DMS153 treated with DMSO at 0.1 percent for 48 hours (cell line): ENCODE measurements at regions not wholly inside any gene's neighbourhood (a gene's known extent, or its start where the extent isn't known, plus 50 kb on each side); places are given as distances from the start of the nearest gene placed in this dataset.
"Not testable (repeated sequence)": the region's sequence is repeated elsewhere in the genome, so short reads cannot be mapped to it uniquely, and the experiment has no call there.

Source experiments
- DNase-seq: peaks from one replicate; lab custom pipeline; 2025; ENCODE audit not compliant: unreplicated experiment; lab: John Stamatoyannopoulos, UW

DNA sequence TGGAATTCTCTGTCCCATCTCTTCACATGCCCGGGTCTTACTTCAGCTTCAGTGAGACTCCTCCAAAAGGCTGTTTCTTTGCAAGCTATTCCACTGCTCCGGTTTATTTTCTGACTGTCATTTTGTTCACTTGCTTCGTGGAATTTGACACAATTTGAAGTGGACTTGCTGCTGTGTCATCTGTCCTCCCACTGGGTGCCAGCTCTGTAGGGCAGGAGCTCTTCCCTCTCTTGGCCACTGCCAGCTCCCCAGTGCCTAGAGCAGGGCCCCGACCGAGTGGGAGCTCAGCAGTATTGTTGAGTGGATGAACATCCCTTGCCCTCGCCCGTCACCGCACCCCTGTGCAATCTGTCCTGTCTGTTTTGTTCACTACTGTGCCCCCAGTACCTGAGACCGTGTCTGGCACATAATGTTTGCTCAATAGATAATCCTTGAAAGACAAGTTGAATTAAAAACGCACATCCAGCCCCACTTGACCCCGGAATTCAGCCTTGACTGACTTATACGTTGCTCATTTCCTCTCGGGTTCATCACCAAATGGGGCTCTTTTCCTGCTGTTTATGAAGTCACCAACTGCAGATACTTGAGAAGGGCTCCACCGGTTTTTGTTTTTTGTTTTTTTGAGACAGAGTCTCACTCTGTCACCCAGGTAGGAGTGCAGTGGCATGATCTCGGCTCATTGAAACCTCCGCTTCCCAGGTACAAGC lies 170.3 kb upstream of the KCNG1 start:
- no peak for DNase-seq

DNA sequence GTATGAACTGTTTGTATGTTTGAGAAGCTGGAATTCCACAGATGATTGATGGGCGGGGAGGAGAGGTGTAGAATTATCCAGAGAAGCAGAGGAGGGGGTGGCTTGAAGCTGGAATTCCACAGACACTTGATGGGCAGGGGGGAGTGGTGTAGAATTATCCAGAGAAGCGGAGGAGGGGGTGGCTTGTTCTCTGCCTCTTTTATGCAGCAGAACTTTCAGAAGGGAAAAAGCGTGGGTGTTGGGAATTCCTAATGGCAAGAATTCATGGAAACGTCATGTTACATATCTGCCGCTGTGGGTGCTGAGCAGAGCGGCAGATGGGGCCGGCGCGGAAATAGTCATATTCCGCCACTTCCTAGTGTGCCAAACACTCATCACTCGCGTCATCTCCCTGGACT lies 167.9 kb upstream of the KCNG1 start:
- no peak for DNase-seq

DNA sequence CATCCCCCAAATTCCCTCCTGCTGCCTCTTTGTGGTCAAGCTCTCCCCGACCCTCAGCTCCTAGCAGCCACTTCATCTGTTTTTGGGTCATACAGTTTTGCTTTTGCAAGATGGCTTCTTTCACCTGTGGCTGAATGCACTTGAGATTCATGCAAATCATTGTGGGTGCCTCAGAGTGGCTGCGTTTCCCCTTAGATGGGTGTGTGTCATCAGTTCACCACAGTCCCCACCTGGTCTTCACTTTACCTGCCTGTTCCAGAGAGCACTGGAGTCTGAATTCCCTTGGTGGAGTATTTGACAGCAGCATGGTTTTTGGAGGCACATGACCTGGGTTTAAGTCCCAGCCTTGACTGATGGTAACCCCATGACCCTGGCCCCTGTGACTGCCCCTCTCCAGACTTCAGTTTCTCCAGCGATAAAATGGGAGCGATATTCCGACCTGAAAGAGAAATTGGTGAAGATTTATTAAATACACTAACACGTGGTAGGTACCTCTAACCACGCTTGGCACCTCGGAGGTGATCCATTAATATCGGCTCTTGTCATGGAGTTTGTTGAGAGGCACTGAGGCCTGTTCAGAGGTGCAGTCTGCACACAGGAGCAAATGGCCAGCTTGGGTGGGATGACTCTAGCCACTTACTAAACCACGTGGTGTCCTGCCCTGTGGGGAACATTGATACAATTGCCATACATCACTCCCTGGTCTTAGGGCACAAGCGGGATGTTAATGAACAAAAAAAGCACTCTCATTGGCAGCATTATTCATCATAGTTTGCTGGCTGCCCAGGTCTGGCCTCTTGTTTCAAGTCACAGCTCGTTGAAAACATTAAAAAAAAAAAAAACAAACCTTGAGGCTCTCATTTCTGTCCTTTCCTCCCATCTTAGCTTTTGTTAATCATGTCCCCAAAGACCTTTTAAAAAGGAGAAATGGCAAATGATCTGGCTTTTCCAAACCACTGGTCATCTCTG lies 167.2 kb upstream of the KCNG1 start:
- DNase-seq: no peak

DNA sequence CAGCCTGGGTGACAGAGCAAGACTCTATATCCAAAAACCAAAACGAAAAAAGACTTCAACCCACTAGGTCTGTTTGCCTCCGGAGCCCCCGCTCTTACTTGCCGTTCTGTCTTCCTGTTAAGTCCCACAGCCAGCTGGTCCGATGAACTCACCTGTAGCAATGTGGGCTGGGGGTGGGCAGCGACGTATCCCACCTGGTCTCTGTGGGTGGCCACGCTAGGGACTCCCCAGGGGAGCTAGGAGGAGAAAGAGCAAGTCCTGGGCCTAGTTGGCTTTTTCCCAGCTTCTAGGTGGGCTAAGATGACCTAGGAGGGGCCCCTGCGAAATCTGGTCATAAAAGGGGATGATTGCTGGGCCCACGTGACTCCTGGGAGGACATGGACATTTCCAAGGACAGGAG lies 166.0 kb upstream of the KCNG1 start:
- DNase-seq: no peak

DNA sequence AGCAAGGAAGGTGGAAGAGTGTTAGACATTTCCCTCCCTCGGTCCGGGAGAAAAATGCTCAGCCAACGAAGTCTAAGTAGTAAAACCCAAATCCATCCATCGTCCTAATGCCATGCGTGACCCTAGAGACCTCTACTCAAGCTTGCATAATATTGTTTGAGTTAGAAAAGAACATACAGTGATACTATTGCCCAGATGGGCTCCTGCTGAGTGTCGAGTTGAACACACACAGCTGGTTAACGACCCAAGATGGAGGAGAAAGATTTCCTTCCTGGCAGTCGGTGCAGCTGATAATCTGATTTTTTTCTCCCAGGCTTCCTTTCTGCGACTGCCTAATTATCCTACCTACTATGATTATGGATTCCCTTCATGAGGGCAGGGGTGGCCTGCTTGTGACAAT lies 164.4 kb upstream of the KCNG1 start:
- no peak for DNase-seq

DNA sequence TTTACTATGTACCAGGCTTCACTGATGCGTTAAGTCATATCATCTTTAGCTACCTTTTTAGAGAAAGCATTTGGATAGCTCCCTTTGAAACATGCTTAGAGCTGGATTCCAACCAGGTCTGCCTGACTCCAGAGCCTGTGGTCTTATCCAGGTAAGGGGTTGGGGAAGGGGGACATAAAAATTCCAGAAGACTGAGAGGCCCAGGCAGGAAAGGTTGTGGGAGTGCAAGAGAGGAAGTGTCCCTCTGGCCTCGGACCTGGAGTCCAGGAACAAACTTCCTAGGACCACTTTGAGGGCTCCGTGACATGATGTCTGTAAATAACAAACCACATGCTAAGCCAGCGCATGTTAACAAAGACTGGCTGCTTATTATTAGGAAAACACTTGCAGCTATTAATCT lies 163.0 kb upstream of the KCNG1 start:
- no peak for DNase-seq

DNA sequence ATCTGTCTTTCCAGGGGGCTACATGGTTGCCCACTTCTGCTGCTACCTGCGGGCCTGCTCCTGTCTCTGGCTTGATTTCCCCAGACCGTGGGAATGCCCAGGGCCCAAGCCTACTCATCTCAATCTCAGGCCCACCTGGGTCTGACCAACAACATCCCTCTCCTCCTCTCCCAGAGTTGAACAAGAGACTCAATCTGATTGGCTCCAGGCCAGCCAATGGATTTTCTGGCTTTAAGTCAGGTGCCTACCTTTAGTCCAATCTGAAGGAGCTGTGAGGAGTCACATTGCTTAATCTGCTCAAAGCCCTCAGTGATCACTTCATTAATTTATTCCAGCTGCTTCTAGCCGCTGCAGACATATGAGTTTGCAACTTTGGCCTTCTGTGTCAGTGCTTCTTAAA lies 162.4 kb upstream of the KCNG1 start:
- DNase-seq: no peak

DNA sequence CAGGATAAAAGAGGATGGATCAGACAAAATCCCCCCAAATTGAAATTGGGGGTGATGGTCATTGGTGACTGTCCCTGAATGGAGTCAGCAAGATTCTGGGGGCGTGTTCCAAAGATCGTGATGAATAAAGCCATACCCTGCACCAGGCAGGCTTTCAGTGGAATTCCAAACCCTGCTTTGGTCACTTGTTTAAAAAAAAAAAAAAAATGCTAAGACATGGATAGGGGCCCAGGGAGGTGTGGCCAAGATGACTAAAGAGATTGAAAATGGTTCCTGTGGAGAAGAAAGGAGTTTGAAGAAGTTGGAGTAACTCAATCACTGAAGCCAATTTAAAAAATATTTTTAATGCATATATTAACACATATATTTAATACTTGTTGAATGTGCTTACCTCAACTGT lies 161.4 kb upstream of the KCNG1 start:
- no peak for DNase-seq

DNA sequence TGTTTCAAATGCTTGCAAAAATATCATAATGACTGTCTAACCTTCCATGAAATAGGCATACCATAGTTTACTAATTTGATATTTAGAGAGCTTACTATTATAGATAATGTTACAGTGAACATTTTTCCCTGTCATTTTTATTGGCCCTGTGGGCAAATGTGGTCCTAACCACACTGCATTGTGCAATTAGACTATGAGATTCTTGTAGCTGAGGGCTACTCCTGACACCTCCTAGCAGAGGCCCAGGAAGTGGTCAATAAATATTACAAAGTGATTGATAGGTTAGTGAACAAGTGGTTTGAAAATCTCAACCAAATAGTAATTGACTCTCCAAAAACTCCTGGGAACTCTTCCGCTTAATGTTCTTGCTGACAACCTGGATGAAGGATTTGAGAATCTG lies 160.5 kb upstream of the KCNG1 start:
- DNase-seq: no peak

DNA sequence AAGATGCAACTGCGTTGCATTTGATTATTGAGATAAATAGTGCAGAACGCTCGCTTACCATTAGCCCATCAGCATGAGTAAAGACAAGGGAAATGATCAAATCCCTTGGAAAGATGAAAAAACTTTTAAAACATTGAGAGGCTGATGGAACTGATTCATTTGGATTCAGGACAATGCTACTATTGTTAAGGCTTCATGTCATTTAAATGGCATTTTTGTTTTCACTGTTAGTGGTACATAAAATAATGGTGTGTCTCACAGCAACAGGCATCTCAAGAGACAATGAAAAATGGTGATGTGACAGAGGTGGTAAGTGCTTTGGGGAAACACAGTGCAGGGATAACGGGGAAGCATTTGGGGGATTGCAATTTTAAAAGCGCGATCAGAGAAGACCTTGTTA lies 159.7 kb upstream of the KCNG1 start:
- DNase-seq: no peak

DNA sequence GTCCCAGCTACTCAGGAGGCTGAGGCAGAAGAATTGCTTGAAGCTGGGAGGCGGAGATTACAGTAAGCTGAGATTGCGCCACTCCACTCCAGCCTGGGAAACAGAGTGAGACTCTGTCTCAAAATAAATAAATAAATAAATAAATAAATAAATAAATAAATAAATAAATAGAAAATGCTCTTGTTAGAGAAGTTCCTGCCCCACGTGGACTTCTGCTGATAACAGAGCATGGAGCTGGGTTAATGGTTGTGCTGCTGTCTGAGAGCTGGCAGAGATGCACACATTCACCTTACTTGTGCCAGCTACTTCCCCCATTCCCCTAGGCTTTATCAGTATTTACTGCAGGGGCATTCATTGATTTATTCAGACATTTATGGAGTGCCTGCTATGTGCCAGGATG lies 155.2 kb upstream of the KCNG1 start:
- no peak for DNase-seq

DNA sequence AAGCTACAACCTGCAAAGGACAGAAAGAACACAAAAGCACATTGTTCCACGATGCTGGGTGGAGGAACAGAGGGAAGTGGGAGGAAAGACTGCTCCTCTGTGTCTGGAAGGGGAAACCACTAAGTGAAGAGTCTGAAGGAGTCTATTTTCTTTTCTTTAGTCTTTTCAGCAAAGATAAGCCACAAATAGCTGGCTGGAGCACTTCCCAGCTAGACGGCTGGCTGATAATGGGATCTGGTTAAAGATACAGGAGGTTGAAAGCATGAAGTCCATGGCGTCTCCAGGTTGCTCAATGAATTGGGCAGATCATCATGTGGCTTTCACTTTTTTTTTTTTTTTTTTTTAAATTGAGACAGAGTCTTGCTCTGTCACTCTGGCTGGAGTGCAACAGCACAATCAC lies 154.0 kb upstream of the KCNG1 start:
- DNase-seq: no peak

DNA sequence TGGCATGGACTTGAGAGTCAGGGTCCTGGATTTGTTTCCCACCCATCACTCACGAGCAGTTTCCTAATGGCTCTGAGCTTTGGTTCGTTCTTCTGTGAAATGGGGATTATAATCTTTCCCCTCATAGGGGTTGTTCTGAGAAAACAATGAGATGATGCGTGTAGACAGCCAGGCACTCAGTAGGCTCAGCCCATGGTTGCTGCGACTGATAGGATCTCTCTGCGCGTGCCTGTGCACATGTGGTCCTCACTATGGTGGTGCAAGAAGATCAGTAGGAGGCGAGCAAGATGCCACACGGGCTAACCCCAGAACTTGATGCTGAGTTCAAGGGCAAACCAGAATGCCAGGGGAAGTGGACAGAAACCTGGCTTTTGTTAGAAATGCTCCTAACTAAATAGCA lies 153.5 kb upstream of the KCNG1 start:
- no peak for DNase-seq

DNA sequence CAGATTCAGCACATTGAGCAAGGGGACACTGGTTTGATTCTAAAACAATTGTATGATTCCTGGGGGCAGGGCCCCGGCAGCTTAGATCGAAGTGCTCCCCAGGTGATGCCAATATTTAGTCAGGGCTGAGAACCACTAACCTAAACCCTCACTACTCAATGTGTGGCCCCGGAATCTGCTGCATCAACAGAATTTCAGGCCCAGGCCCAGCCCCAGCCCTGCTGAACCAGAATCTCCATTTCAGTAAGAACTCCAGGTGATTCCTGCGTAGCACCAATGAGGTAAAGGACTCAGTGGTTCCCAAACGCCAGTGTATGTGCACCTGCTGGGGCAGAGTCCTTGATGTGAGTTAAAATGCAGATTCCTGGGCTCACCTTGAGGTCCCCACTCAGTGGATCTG lies 152.8 kb upstream of the KCNG1 start:
- DNase-seq: no peak

DNA sequence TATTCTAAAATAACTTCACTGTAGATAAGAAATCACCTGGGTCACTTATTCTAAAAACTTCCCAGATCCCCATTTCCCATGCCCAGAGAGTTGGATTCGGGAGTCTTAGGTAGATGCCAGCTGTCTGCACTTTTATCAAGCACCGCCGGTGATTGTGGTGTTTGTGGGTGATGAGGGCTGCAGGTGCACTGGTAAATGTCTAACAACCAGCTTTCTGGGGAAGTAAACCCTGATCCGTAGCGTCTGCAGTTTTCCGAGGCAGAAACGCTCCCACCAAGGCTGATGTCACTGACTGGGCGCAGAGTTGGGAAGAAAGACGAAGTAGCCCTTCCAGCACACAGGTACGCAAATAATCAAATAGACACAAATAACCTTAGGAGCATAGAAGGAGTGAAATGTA lies 152.2 kb upstream of the KCNG1 start:
- DNase-seq: no peak

DNA sequence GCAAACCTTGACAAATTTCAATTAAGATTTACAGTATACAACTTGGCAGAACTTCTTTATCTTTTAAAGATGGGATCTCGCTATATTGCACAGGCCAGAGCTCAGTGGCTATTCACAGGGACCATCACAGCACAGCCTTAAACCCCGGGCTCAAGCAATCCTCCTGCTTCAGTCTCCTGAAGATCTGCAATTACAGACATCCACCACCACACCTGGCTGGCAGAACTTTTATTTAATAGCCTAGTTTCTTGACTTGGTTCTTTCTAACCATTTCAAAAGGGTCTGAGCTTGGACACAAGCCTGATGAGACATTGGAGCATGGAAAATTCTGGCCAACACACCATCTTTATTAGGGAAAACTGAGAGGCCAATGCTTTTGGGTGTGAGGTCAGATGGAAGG lies 151.6 kb upstream of the KCNG1 start:
- no peak for DNase-seq

DNA sequence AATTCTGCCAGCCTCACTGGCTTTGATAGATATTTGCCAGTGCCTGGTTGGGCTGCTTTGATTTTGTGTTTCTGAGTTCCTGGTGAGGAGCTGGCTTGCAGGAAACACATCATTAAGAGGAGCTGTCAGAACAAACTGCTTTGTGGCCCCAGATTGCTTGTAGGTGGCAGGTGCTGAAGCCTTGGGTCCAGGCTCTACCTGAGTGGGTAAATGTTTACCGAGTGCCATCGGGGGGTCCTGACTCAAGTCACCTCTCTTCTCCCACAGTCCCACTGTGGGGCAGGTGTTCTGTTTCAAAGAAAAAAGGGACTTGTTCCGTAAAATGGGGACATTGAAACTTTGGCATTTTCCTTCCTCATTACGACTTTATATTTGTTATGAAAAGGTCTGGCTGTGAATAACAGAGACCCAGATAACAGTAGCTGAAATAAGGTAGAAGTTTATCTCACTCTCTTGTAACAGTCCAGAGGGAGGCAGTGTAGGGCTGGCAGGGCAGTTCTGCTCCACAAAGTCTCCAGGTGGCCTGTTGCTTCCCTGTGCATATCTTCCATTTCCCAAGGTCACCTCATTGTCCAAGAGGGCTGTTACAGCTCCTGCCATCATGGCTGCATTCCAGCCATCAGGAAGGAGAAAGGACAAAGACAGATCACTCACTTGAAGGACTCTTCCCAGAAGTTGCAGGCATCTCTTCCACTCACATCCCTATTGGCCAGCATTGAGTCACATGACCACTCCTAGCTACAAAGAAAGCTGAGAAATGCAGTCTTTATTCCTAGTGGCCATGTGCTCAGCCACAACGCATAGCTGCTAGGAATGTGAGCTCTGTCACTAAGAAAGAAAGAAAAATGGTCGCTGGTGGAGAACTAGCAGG lies 149.9 kb upstream of the KCNG1 start:
- no peak for DNase-seq

DNA sequence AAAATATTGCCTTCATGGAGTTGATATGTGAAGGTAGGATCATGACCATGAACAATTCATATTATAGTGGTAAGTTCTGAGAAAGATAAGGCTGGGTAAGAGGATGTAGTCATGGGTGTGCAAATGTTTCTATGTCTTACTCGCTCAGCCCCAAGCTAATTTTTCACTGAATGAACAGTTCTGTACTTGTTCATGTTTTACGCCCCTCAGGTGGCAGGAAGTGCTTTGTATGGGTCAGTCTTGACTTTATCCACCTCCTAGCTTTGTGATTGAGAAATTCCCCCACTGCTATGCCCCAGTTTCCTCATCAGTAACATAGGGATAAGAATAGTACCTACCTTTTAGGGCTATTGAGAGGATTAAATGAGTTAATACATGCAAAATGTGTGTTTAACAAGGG lies 148.2 kb upstream of the KCNG1 start:
- DNase-seq: no peak

DNA sequence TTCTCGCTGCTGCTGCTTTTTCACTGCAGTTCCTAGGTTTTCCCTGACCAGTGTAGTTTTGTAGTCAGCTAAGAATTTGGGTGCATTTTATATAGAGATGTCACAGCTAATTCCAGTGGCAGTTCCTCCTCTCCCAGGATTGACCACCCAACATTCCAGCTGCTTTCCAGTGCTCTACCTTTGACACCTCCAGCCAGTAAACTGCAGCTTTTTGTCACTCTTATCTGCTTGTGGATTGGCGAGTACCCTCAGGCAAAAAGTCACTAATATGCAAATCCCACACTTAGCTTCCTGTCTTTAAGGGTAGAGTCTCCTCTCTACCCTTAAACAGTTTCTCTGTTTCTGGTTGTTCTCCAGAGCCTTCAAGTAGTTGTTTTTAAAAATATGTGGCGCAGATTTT lies 146.9 kb upstream of the KCNG1 start:
- DNase-seq: no peak

DNA sequence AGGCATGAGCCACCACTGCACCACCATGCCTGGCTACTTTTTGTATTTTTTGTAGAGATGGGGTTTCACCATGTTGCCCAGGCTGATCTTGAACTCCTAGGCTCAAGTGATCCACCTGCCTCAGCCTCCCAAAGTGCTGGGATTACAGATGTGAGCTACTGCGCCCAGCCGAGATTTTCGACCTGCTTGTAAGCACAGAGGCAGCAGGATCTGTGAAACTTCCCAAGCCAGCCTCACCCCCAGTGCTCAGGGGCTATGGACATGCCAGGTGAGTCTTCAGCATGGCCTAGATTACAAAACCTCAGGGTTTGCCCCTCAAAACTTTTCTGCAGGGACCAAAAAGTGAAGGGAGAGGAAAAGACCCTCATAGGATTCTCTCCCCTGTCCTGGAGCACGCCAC lies 145.0 kb upstream of the KCNG1 start:
- not testable (repeated sequence) for DNase-seq

DNA sequence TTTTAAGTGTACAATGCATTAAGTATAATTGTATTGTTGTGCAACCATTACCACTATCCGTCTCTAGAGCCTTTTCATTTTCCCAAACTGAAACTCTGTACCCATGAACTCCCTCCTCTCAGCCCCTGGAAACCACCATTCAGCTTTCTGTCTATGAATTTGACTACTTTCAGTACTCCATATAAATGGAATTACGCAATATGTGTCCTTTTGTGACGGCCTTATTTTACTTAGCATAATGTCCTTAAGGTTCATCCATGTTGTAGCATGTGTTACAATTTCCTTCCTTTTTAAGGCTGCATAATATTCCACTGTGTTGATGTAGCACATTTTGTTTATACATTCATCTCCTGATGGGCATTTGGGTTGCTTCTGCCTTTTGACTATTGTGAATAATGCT lies 143.6 kb upstream of the KCNG1 start:
- DNase-seq: no peak

DNA sequence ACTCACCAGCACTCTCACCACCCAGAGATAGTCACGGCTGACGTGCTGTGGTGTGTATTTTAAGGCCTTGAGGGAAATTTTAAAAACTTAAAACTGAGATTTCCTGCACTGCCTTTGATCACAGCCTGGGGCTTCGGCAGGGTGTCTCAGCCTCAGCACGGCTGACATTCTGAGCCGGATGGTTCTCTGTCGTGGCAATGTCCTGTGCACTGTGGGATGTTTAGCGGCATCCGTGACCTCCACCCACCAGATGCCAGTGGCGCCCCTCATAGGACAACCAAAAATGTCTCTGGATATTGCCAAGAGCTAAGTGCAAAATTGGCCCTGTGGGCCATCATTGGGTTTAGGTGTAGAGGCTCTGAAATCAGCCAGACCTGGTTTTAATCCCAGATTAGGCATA lies 142.2 kb upstream of the KCNG1 start:
- no peak for DNase-seq
